Cardiac fibroblast (primary cell): ENCODE measurements at regions not wholly inside any gene's neighbourhood (a gene's known extent, or its start where the extent isn't known, plus 50 kb on each side); places are given as distances from the start of the nearest gene placed in this dataset.

Source experiments
- DNase-seq, 2 donors: peaks; one replicate each; pipeline versions ENCODE4 v3.0.0 to v3.0.0-alpha.2; 2010; ENCODE audit warnings: low read depth in 2 of 2
- H3K4me3 ChIP-seq, 2 donors: replicated peaks in 1 of 2; 1 replicate in 1 of 2; 2 replicates in 1 of 2; pipeline ENCODE4 v1.5.1; 2011; ENCODE audit warnings: low read depth in 2 of 2, low read length in 2 of 2, mild to moderate bottlenecking in 2 of 2, moderate library complexity in 1 of 2
- CTCF ChIP-seq: IDR thresholded peaks from one replicate; pipeline ENCODE4 v1.5.1; 2011; ENCODE audit warnings: low read depth, mild to moderate bottlenecking, low read length, inconsistent platforms

DNA sequence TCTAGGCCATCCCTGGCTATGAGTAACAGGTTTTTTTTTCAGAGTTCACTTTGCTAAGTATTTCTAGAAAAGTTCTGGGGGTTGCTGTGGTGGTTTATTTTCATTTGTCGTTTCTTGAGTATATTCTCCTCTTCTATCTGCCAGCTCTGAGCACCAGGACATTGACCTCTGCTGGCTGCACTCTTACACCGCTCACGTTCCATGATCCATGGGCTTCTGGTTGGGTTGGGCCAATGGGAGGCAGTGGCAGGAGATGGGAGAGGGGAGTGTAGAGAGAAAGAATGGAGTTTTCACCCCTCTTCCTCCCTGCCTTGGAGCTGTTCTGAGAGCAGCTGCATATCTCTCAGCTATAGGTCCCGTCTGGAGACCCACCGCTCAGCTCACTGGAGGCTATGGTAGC, 161.0 kb upstream of the ATXN1 start:
- DNase-seq: no peak
- H3K4me3 ChIP-seq: no peak overlapping the region
- TF ChIP-seq CTCF: no peak

DNA sequence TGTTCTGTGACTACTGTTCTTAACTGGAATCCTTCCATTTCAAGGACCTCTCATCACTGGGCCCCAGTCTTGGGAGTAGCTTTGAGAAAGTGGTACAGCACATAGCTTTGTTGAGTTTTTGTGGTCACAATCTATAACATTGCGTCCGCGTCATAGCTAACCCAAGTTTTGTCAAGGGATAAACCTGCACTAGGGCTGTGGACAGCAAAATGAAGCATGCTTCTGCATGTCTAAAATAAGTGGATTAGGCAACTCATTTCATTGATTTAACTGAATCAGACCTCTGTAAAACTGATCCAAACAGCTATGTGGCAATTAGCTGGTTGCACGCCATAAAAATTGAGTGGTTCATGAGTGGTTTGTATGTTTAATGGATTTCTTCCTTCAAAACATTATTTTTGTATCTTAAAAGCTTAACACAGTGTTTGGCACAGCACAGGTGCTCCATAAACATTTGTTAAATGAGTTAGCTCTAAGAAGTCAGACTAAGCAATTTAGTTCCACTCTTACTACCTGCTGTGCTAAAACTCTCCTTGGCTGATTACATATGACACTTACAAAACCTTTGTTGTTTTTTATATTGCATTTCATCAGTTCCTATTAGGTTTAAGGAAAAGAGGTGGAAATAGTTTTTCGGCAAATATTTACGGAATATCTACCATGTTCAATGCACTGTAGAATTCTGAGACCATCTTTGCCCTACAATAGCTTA, 160.3 kb upstream of the ATXN1 start:
- DNase-seq: no peak
- no peak for TF ChIP-seq CTCF
- H3K4me3 ChIP-seq: no peak overlapping the region

- DNase-seq: peak; percentile 35 to 53
- H3K4me3 ChIP-seq: no peak overlapping the region
- TF ChIP-seq CTCF: no peak
These were observed 157.3 kb upstream of the ATXN1 start for GRCh38 chr6:16918586-16918985.

GRCh38 chr6:16914184-16914583, 152.9 kb upstream of the ATXN1 start:
- no peak overlapping the region for H3K4me3 ChIP-seq
- TF ChIP-seq CTCF: no peak
- DNase-seq: no peak

DNA sequence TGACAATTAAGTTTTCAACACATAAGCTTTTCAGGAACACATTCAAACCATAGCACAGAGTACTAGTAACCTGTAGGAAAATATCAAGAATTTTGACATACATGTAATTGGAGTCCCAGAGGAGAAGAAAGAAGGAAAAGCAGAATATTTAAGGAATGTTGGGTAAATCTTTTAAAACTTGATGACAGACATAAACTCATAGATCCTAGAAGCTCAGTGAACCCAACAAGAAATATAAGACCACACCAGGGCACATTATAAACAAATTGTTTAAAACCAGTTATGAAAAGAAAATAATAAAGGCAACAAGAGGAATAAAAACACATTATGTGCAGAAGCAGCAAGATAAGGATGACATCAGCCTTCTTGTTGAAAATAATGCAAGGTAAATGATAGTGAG, 151.5 kb upstream of the ATXN1 start:
- no peak for DNase-seq
- no peak overlapping the region for H3K4me3 ChIP-seq
- TF ChIP-seq CTCF: no peak

GRCh38 chr6:16911088-16911487, 149.8 kb upstream of the ATXN1 start:
- no peak overlapping the region for H3K4me3 ChIP-seq
- no peak for DNase-seq
- TF ChIP-seq CTCF: no peak
